HepG2 (cell line): ENCODE measurements at regions not wholly inside any gene's neighbourhood (a gene's known extent, or its start where the extent isn't known, plus 50 kb on each side); places are given as distances from the start of the nearest gene placed in this dataset.

Experiments used
- CTCF ChIP-seq: sonication (generic); formaldehyde crosslinking; IDR thresholded peaks from 2 replicates; pipeline ENCODE4 v1.5.0; 2020; ENCODE audit warnings: mild to moderate bottlenecking, missing genetic modification reagents, moderate library complexity
- GATA4 ChIP-seq: sonication (generic); IDR thresholded peaks from 2 replicates; pipeline ENCODE4 v1.6.1; 2016; ENCODE audit warnings: antibody characterized with exemption, low read depth, borderline replicate concordance
- HMGXB4 ChIP-seq, 2 experiments: sonication (generic) in 1 of 2; formaldehyde crosslinking in 1 of 2; IDR thresholded peaks; 2 replicates each; pipeline versions ENCODE4 v1.4.0 to v1.6.1; 2018 to 2020; ENCODE audit warnings: missing genetic modification reagents in 2 of 2, borderline replicate concordance in 1 of 2, low read depth in 1 of 2, mild to moderate bottlenecking in 1 of 2, missing biosample characterization in 1 of 2
- MAX ChIP-seq: IDR thresholded peaks from 2 replicates; pipeline ENCODE4 v1.6.1; 2012; ENCODE audit warnings: inconsistent platforms
- NBN ChIP-seq: fragments of 450-650 bp; conservative IDR thresholded peaks from 2 replicates; pipeline ENCODE4 v1.6.1; 2017
- POLR2A ChIP-seq, 2 experiments: IDR thresholded peaks; 2 replicates each; pipeline ENCODE4 v1.6.1; 2011; ENCODE audit warnings: low read depth in 2 of 2, low read length in 2 of 2, mild to moderate bottlenecking in 1 of 2, moderate library complexity in 1 of 2; ENCODE audit not compliant: insufficient read depth in 1 of 2
- SMC3 ChIP-seq: IDR thresholded peaks from 2 replicates; pipeline ENCODE4 v1.6.1; 2011; ENCODE audit warnings: low read length, improper control_type of control experiment
- TRIM24 ChIP-seq: sonication (generic); formaldehyde crosslinking; IDR thresholded peaks from 2 replicates; pipeline ENCODE4 v1.8.0; 2022; ENCODE audit warnings: mild to moderate bottlenecking, missing genetic modification reagents
- ZMAT5 ChIP-seq: sonication (generic); formaldehyde crosslinking; IDR thresholded peaks from 2 replicates; pipeline ENCODE4 v1.5.0; 2020; ENCODE audit warnings: mild to moderate bottlenecking, low read depth, missing genetic modification reagents, borderline replicate concordance
- ZNF75D ChIP-seq: sonication (generic); formaldehyde crosslinking; IDR thresholded peaks from 2 replicates; pipeline ENCODE4 v1.8.1; 2023; ENCODE audit warnings: missing genetic modification reagents, mild to moderate bottlenecking, borderline replicate concordance
- ZSCAN12 ChIP-seq: sonication (generic); formaldehyde crosslinking; IDR thresholded peaks from 2 replicates; pipeline ENCODE4 v1.9.0; 2021; ENCODE audit warnings: mild to moderate bottlenecking, missing genetic modification reagents

GRCh38 chr20:17062712-17063111, 164.1 kb upstream of the PCSK2 start:
- TF ChIP-seq SMC3 (no peak), MAX (no peak), ZMAT5 (CRISPR knock-in tag) (no peak), POLR2A (IDR thresholded peaks at IDR 0.05; ENCODE audit: insufficient read depth in 1 of 2, low read depth in 2 of 2, low read length in 2 of 2) (no peak), ZNF75D (CRISPR knock-in tag) (no peak), HMGXB4 (CRISPR knock-in tag; IDR thresholded peaks at IDR 0.05; ENCODE audit: borderline replicate concordance in 1 of 2, low read depth in 1 of 2) (no peak), GATA4 (no peak), CTCF (CRISPR knock-in tag) (no peak), TRIM24 (CRISPR knock-in tag) (no peak), NBN (no peak), ZSCAN12 (no peak)
